Heart left ventricle (tissue), 13 donors: ENCODE measurements at regions not wholly inside any gene's neighbourhood (a gene's known extent, or its start where the extent isn't known, plus 50 kb on each side); places are given as distances from the start of the nearest gene placed in this dataset.

ENCODE experiments used
- POLR2A ChIP-seq, 2 donors: fragments of 450-650 bp; IDR thresholded peaks; one replicate each; pipeline ENCODE4 v1.6.1; 2017; ENCODE audit warnings: antibody characterized with exemption in 2 of 2, mild to moderate bottlenecking in 2 of 2, moderate library complexity in 2 of 2
- TF ChIP-seq, protein P1 (sequence below), 12 donors: fragments of 200-600 bp; sonication (generic) in 4 of 12; IDR thresholded peaks; one replicate each; pipeline versions ENCODE4 v1.5.0 to v1.8.0; 2018 to 2022; ENCODE audit warnings: antibody characterized with exemption in 12 of 12, mild to moderate bottlenecking in 5 of 12
- donor health status: ischemic (EF 13 %, LVEDD 7.1; RV severe dilation, severe dysfunction).
- donor health status: DM: no; HTN: yes; CAD: no.
- donor health status: DM: no; HTN: no; CAD: no.
- donor health status: ischemic (EF 25% LVEDD 6.9; RV normal size, moderate dysfunction).
- donor health status: ischemic (EF 25% LVEDD 5.7; RV mildly dilated, moderate dysfunction).
- donor health status: ischemic (EF 35%, LVEDD 5.7; RV mildly dilated, moderate dysfunction).
- donor health status: nonischemic (EF 11% LVEDD 7.7; RV severe dilation, severe dysfunction).
- donor health status: DM: yes; HTN: yes; CAD: no.
- donor health status: PGD.
- donor health status: ischemic (EF 29% LVEDD 5.4; RV normal size, mild dysfunction).
- donor health status: nonischemic (EF 23%, LVEDD 6.1; RV moderate dilation, normal function).

DNA sequence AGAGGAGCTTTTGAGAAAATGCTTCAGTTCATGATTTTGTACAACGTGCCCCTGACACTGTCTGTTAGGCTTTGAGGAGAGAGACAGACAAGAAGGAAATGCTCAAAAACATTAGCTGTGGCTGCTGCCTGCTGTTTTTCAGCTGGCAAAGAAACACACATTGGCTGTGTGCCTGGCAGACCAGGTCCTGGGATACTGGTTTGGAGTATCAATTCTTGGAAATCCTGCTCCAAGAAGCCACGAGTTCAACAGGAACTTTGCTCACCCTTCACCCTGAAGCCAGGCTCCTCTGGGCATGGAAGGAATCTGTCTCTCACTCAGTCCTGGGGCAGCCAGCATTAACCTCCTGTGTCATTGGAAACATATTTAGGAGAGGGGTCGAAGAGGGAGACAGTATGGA is 245.5 kb downstream of the AUH start:
- TF ChIP-seq, protein P1, sequence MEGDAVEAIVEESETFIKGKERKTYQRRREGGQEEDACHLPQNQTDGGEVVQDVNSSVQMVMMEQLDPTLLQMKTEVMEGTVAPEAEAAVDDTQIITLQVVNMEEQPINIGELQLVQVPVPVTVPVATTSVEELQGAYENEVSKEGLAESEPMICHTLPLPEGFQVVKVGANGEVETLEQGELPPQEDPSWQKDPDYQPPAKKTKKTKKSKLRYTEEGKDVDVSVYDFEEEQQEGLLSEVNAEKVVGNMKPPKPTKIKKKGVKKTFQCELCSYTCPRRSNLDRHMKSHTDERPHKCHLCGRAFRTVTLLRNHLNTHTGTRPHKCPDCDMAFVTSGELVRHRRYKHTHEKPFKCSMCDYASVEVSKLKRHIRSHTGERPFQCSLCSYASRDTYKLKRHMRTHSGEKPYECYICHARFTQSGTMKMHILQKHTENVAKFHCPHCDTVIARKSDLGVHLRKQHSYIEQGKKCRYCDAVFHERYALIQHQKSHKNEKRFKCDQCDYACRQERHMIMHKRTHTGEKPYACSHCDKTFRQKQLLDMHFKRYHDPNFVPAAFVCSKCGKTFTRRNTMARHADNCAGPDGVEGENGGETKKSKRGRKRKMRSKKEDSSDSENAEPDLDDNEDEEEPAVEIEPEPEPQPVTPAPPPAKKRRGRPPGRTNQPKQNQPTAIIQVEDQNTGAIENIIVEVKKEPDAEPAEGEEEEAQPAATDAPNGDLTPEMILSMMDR (IDR thresholded peaks at IDR 0.05) = no peak
- no peak for TF ChIP-seq POLR2A (IDR thresholded peaks at IDR 0.05)
